ENCODE measurements at regions not wholly inside any gene's neighbourhood (a gene's known extent, or its start where the extent isn't known, plus 50 kb on each side); places are given as distances from the start of the nearest gene placed in this dataset.

GRCh38 chr11:22041039-22041438 is 151.8 kb upstream of the ANO5 start:
- Histone ChIP-seq H3K36me3 (ENCODE audit: control insufficient read depth in 2 of 2, extremely low read depth in 1 of 2, insufficient read depth in 2 of 2, low read length in 2 of 2) (no peaks in the 10 kb centered on the region), H3K9me3 (replicated peaks; ENCODE audit: control insufficient read depth, insufficient read depth, low read length) (peaks cover 4% of the 10 kb centered on the region), H3K27me3 (ENCODE audit: control insufficient read depth in 2 of 2, insufficient read depth in 2 of 2, low read length in 2 of 2) (no peaks in the 10 kb centered on the region), H3K9ac (replicated peaks; ENCODE audit: extremely low read depth, insufficient read depth, low read length) (no peak overlapping the region), H3K9me1 (replicated peaks; ENCODE audit: control insufficient read depth, extremely low read depth, insufficient read depth, low read length) (no peaks in the 10 kb centered on the region), H3K27ac (ENCODE audit: insufficient read depth, low read depth, low read length) (no peak overlapping the region), H3K79me2 (ENCODE audit: control insufficient read depth, insufficient read depth, low read length) (no peaks in the 10 kb centered on the region), H2AFZ (ENCODE audit: low read depth, low read length) (no peak overlapping the region), H3K4me3 (replicated peaks in 1 of 3; ENCODE audit: insufficient read depth in 1 of 3, low read depth in 1 of 3, low read length in 3 of 3) (no peak overlapping the region), H3K4me1 (ENCODE audit: control insufficient read depth, extremely low read depth, insufficient read depth, low read length) (no peaks in the 10 kb centered on the region), H3K4me2 (ENCODE audit: insufficient read depth, low read length) (no peak overlapping the region), H4K20me1 (replicated peaks; ENCODE audit: control insufficient read depth, extremely low read depth, insufficient read depth, low read length) (no peaks in the 10 kb centered on the region)
- ChIA-PET POLR2A (no interaction called here), CTCF (no interaction called here)
- DNase-seq (ENCODE audit: low read depth, low spot score) (no peak), FAIRE-seq (no peak)
- BruUV-seq (replicated peaks): no TSS peak
- TF ChIP-seq EZH2 (IDR thresholded peaks at IDR 0.05; ENCODE audit: borderline replicate concordance, low read depth, low read length, severe bottlenecking) (no peak), JUN (IDR thresholded peaks at IDR 0.05; ENCODE audit: borderline replicate concordance, insufficient read depth, insufficient read length, low read depth) (no peak), POLR2AphosphoS5 (IDR thresholded peaks at IDR 0.05; ENCODE audit: insufficient read depth, low read depth, low read length) (no peak), MAX (IDR thresholded peaks at IDR 0.05; ENCODE audit: insufficient read depth, insufficient read length) (no peak), FOS (IDR thresholded peaks at IDR 0.05; ENCODE audit: borderline replicate concordance, insufficient read depth, low read length) (no peak), POLR2A (IDR thresholded peaks at IDR 0.05; ENCODE audit: low read depth, low read length) (no peak), CTCF (IDR thresholded peaks at IDR 0.05; ENCODE audit: extremely low read depth in 1 of 2, insufficient read depth in 1 of 2, low read depth in 1 of 2, low read length in 2 of 2) (no peak), GATA2 (IDR thresholded peaks at IDR 0.05; ENCODE audit: insufficient read depth, insufficient read length, low read depth, low read length) (no peak), MYC (IDR thresholded peaks at IDR 0.05; ENCODE audit: low read depth, low read length) (no peak)
- intact Hi-C loops (cut with micrococcal nuclease) (no loop called here), dilution Hi-C loops (cut with MboI; ENCODE audit: extremely low pct_ligation_motif_present, low sequenced_read_pairs) (no loop called here)

Data from endothelial cell of umbilical vein (primary cell).